8988T (cell line): ENCODE measurements at regions not wholly inside any gene's neighbourhood (a gene's known extent, or its start where the extent isn't known, plus 50 kb on each side); places are given as distances from the start of the nearest gene placed in this dataset.
"Not testable (repeated sequence)": the region's sequence is repeated elsewhere in the genome, so short reads cannot be mapped to it uniquely, and the experiment has no call there.

ENCODE experiments used
- DNase-seq: peaks from one replicate; pipeline ENCODE4 v3.0.0; 2011

- not testable (repeated sequence) for DNase-seq
Observed at GRCh38 chr2:87559001-87559400, 188.9 kb upstream of the PLGLB2 start.

- not testable (repeated sequence) for DNase-seq
Observed at GRCh38 chr2:87559735-87560134, 188.2 kb upstream of the PLGLB2 start.

- not testable (repeated sequence) for DNase-seq
Observed at GRCh38 chr2:87565116-87565515, 182.8 kb upstream of the PLGLB2 start.

GRCh38 chr2:87566531-87566930, 181.4 kb upstream of the PLGLB2 start:
- DNase-seq = not testable (repeated sequence)

- DNase-seq = not testable (repeated sequence)
Observed at GRCh38 chr2:87567093-87567492, 180.8 kb upstream of the PLGLB2 start.

- DNase-seq = not testable (repeated sequence)
Observed at GRCh38 chr2:87567912-87568311, 180.0 kb upstream of the PLGLB2 start.

GRCh38 chr2:87568554-87569278, 179.2 kb upstream of the PLGLB2 start:
- not testable (repeated sequence) for DNase-seq

GRCh38 chr2:87569689-87570397, 178.0 kb upstream of the PLGLB2 start:
- not testable (repeated sequence) for DNase-seq

- not testable (repeated sequence) for DNase-seq
Observed at GRCh38 chr2:87571889-87572465, 175.9 kb upstream of the PLGLB2 start.

GRCh38 chr2:87572906-87573305, 175.0 kb upstream of the PLGLB2 start:
- not testable (repeated sequence) for DNase-seq

GRCh38 chr2:87573386-87574192, 174.3 kb upstream of the PLGLB2 start:
- not testable (repeated sequence) for DNase-seq

GRCh38 chr2:87574193-87575119, 173.4 kb upstream of the PLGLB2 start:
- not testable (repeated sequence) for DNase-seq

GRCh38 chr2:87575138-87575537, 172.7 kb upstream of the PLGLB2 start:
- DNase-seq = not testable (repeated sequence)

GRCh38 chr2:87577358-87577757, 170.5 kb upstream of the PLGLB2 start:
- DNase-seq = not testable (repeated sequence)

- not testable (repeated sequence) for DNase-seq
Observed at GRCh38 chr2:87582152-87582551, 165.7 kb upstream of the PLGLB2 start.

GRCh38 chr2:87582579-87582978, 165.3 kb upstream of the PLGLB2 start:
- DNase-seq = not testable (repeated sequence)

GRCh38 chr2:87583370-87583769, 164.5 kb upstream of the PLGLB2 start:
- not testable (repeated sequence) for DNase-seq

- not testable (repeated sequence) for DNase-seq
Observed at GRCh38 chr2:87583803-87584202, 164.1 kb upstream of the PLGLB2 start.

- not testable (repeated sequence) for DNase-seq
Observed at GRCh38 chr2:87584268-87584906, 163.5 kb upstream of the PLGLB2 start.

- DNase-seq = not testable (repeated sequence)
Observed at GRCh38 chr2:87587934-87588333, 160.0 kb upstream of the PLGLB2 start.

GRCh38 chr2:87592974-87593373, 154.9 kb upstream of the PLGLB2 start:
- not testable (repeated sequence) for DNase-seq
